ENCODE measurements at regions not wholly inside any gene's neighbourhood (a gene's known extent, or its start where the extent isn't known, plus 50 kb on each side); places are given as distances from the start of the nearest gene placed in this dataset.
"Not testable (repeated sequence)": the region's sequence is repeated elsewhere in the genome, so short reads cannot be mapped to it uniquely, and the experiment has no call there.

DNA sequence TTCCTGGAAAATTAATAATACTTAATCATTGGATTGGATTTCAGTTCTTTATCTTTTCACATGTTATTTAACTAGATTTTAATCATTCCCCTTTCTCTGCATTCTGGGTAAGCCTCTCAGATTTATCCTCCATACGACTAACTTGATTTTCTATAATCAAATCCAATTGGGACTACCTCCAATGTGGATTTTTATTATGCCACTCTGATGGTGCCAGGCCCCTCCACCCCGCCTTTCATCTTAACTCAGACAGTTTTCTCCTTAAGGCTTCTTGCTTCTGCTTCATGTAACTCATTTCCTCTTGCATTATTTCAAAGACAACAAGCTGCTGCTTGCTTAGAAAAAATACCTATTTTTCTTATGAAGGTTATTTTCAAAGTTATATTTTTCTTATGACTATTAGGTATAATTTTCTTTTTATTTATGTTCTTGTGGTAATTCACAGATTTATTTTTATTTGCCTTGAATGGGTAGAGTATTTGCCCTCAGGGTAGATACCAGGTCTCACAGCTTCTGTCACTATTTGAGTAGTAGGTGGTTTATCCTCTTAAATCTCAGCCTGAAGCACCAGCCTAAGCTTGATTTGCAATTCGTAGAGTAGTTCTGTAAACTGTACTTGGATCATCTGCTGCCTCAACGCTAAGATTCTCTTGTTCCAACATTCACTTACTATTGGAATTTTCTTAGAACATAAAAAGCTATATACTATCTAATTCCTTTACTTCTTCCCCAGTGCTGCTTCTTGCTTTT is 659.0 kb upstream of the ARRDC3 start:
- TF ChIP-seq, protein P1, sequence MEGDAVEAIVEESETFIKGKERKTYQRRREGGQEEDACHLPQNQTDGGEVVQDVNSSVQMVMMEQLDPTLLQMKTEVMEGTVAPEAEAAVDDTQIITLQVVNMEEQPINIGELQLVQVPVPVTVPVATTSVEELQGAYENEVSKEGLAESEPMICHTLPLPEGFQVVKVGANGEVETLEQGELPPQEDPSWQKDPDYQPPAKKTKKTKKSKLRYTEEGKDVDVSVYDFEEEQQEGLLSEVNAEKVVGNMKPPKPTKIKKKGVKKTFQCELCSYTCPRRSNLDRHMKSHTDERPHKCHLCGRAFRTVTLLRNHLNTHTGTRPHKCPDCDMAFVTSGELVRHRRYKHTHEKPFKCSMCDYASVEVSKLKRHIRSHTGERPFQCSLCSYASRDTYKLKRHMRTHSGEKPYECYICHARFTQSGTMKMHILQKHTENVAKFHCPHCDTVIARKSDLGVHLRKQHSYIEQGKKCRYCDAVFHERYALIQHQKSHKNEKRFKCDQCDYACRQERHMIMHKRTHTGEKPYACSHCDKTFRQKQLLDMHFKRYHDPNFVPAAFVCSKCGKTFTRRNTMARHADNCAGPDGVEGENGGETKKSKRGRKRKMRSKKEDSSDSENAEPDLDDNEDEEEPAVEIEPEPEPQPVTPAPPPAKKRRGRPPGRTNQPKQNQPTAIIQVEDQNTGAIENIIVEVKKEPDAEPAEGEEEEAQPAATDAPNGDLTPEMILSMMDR (IDR thresholded peaks at IDR 0.05): no peak
- no peaks in the 10 kb centered on the region for H3K27me3 Mint-ChIP-seq (ENCODE audit: low read depth)
- no peaks in the 10 kb centered on the region for H3K36me3 Mint-ChIP-seq (ENCODE audit: low read depth)
- DNase-seq (ENCODE audit: low spot score): no peak
- H3K9me3 Mint-ChIP-seq (ENCODE audit: low read depth): no peaks in the 10 kb centered on the region
- H3K4me1 Mint-ChIP-seq (ENCODE audit: low read depth): no peaks in the 10 kb centered on the region
- no peak overlapping the region for H3K27ac Mint-ChIP-seq (ENCODE audit: unreplicated experiment)
- no peak overlapping the region for H3K4me3 Mint-ChIP-seq (ENCODE audit: unreplicated experiment)

DNA sequence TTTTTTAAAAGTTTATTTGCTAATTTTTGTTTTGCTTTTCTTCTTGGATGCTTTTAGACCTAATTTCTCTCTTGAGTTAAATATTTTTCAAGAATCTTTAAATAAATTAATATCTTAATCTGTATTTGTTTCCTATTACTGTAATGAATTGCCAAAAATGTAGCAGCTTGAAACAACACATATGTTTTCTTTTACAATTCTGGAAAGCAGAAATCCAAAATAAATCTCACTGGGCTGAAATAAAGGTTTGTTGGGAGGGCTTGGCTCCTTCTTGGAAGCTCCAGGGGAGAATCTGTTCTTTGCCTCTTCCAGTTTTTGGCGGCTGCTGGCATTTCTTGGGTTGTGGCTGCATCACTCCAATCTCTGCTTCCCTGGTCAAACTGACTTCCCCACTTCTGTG is 658.1 kb upstream of the ARRDC3 start:
- H3K9me3 Mint-ChIP-seq (ENCODE audit: low read depth): no peaks in the 10 kb centered on the region
- H3K36me3 Mint-ChIP-seq (ENCODE audit: low read depth): no peaks in the 10 kb centered on the region

DNA sequence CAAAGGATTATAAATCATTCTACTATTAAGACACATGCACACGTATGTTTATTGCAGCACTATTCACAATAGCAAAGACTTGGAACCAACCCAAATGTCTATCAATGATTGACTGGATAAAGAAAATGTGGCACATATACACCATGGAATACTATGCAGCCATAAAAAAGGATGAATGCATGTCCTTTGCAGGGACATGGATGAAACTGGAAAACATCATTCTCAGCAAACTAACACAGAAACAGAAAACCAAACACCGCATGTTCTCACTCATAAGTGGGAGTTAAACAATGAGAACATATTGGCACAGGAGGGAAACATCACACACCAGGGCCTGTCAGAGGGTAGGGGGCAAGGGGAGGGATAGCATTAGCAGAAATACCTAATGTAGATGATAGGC is 646.7 kb upstream of the ARRDC3 start:
- H3K36me3 Mint-ChIP-seq (ENCODE audit: low read depth); H3K4me3 Mint-ChIP-seq (ENCODE audit: unreplicated experiment); H3K27me3 Mint-ChIP-seq (ENCODE audit: low read depth); H3K4me1 Mint-ChIP-seq (ENCODE audit: low read depth); H3K27ac Mint-ChIP-seq (ENCODE audit: unreplicated experiment); DNase-seq (ENCODE audit: low spot score); H3K9me3 Mint-ChIP-seq (ENCODE audit: low read depth): not testable (repeated sequence)

More for the DNA sequence above, 658.1 kb upstream of the ARRDC3 start:
- no peak overlapping the region for H3K27ac Mint-ChIP-seq (ENCODE audit: unreplicated experiment)
- H3K4me3 Mint-ChIP-seq (ENCODE audit: unreplicated experiment): no peak overlapping the region
- no peaks in the 10 kb centered on the region for H3K27me3 Mint-ChIP-seq (ENCODE audit: low read depth)
- H3K4me1 Mint-ChIP-seq (ENCODE audit: low read depth): no peaks in the 10 kb centered on the region
- no peak for DNase-seq (ENCODE audit: low spot score)
- TF ChIP-seq, protein P1 (IDR thresholded peaks at IDR 0.05): no peak

DNA sequence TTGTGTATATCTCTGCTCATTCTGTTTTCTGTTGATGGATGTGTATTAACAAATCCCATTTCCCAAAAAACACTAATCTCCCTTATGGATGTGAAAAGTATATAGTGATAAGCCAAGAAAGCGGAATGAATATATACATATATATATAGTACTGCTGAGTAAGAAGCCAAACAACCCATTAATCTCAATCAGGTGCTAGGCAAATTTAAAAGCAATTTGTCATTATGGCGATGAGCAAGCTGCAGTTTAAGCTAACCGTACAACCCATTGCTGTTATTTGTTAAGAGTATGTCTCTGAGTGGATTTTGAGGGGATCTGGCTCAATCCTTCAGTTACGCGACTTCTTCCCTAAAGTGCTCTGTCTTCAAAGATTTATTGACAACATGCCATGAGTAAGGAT is 640.4 kb upstream of the ARRDC3 start:
- no peak overlapping the region for H3K4me3 Mint-ChIP-seq (ENCODE audit: unreplicated experiment)
- H3K4me1 Mint-ChIP-seq (ENCODE audit: low read depth): no peaks in the 10 kb centered on the region
- no peaks in the 10 kb centered on the region for H3K36me3 Mint-ChIP-seq (ENCODE audit: low read depth)
- H3K27me3 Mint-ChIP-seq (ENCODE audit: low read depth): no peaks in the 10 kb centered on the region
- H3K9me3 Mint-ChIP-seq (ENCODE audit: low read depth): no peaks in the 10 kb centered on the region
- no peak for DNase-seq (ENCODE audit: low spot score)
- no peak overlapping the region for H3K27ac Mint-ChIP-seq (ENCODE audit: unreplicated experiment)
- TF ChIP-seq, protein P1 (IDR thresholded peaks at IDR 0.05): no peak

DNA sequence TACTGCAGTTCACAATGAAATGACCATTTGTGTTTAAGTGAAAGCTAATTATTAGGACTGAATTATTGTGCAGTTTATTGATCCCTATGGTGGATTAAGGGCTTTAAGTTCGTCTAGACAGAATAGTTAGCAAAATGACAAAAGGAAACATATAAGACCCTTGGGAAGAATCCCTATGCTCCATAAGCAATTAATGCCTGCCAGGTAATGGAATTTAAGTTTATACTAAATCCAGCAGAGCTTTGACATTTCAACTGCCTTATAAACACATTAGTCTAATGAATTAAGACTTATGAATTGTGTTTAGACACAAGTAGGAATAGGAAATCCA is 640.0 kb upstream of the ARRDC3 start:
- H3K4me1 Mint-ChIP-seq (ENCODE audit: low read depth): peaks cover under 1% of the 10 kb centered on the region

More for the DNA sequence above, 640.0 kb upstream of the ARRDC3 start:
- no peak for DNase-seq (ENCODE audit: low spot score)
- Mint-ChIP-seq H3K27ac (ENCODE audit: unreplicated experiment) (no peak overlapping the region), H3K4me3 (ENCODE audit: unreplicated experiment) (no peak overlapping the region), H3K36me3 (ENCODE audit: low read depth) (no peaks in the 10 kb centered on the region), H3K27me3 (ENCODE audit: low read depth) (no peaks in the 10 kb centered on the region), H3K9me3 (ENCODE audit: low read depth) (no peaks in the 10 kb centered on the region)
- TF ChIP-seq, protein P1 (IDR thresholded peaks at IDR 0.05): no peak
